ENCODE measurements at regions not wholly inside any gene's neighbourhood (a gene's known extent, or its start where the extent isn't known, plus 50 kb on each side); places are given as distances from the start of the nearest gene placed in this dataset.
"Not testable (repeated sequence)": the region's sequence is repeated elsewhere in the genome, so short reads cannot be mapped to it uniquely, and the experiment has no call there.

DNA sequence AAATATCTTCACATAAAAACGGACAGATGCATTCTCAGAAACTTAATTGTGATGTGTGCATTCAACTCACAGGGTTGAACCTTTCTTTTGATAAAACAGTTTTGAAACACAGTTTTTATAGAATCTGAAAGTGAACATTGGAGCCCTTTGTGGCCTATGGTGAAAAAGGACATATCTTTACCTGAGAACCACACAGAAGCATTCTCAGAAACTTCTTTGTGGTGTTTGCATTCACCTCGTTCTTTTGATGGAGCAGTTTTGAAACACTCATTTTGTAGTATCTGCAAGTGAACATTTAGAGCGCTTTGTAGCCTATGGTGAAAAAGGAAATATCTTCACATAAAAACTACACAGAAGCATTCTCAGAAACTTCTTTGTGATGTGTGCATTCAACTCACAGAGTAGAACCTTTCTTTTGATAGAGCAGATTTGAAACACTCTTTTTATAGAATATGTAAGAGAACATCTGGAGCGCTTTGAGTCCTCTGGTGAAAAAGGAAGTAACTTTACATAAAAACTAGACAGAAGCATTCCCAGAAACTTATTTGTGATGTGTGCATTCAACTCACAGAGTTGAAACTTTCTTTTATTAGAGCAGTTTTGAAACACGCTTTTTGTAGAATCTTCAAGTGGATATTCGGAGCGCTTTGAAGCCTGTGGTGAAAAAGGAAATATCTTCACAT, 591.9 kb upstream of the ZNF337 start:
- not testable (repeated sequence) for TF ChIP-seq CTCF, POLR2A (IDR thresholded peaks at IDR 0.05)

Measured in testis (tissue), 2 donors.